Neural cell (in vitro differentiated cells): ENCODE measurements at regions not wholly inside any gene's neighbourhood (a gene's known extent, or its start where the extent isn't known, plus 50 kb on each side); places are given as distances from the start of the nearest gene placed in this dataset.
A peak's percentile ranks its signal among the peaks of the same experiment; 100 is the strongest.

Experiments used
- H2AFZ ChIP-seq: fragments of 200-600, 300-800 bp; sonication (generic), shearing (Covaris generic); 2 replicates; pipeline ENCODE4 v1.6.0; 2014; ENCODE audit warnings: low read depth, mild to moderate bottlenecking, antibody characterized with exemption, low read length, moderate library complexity
- H3F3A ChIP-seq: fragments of 200-600 bp; shearing (Covaris generic); 2 replicates; pipeline ENCODE4 v1.6.1; 2016; ENCODE audit warnings: mild to moderate bottlenecking, moderate library complexity, mixed read lengths, antibody characterized with exemption, low read length; ENCODE audit not compliant: insufficient read depth, poor library complexity, severe bottlenecking
- H3K27ac ChIP-seq: fragments of 200-600, 300-800 bp; sonication (generic), shearing (Covaris generic); 2 replicates; pipeline ENCODE4 v1.5.1; 2014; ENCODE audit warnings: mild to moderate bottlenecking, low read length, moderate library complexity
- H3K27me3 ChIP-seq: fragments of 300-800, 200-600 bp; sonication (generic), shearing (Covaris generic); 2 replicates; pipeline ENCODE4 v1.6.0; 2014; ENCODE audit warnings: mild to moderate bottlenecking, low read depth, low read length, moderate library complexity; ENCODE audit not compliant: insufficient read depth
- H3K36me3 ChIP-seq: fragments of 300-800, 200-600 bp; sonication (generic), shearing (Covaris generic); 2 replicates; pipeline ENCODE4 v1.5.1; 2014; ENCODE audit warnings: mild to moderate bottlenecking, antibody characterized with exemption, low read length, moderate library complexity; ENCODE audit not compliant: insufficient read depth
- H3K4me2 ChIP-seq: fragments of 300-800, 200-600 bp; sonication (generic), shearing (Covaris generic); 2 replicates; pipeline ENCODE4 v1.6.0; 2014; ENCODE audit warnings: mild to moderate bottlenecking, low read length
- H3K4me3 ChIP-seq: fragments of 300-800, 200-600 bp; sonication (generic), shearing (Covaris generic); 2 replicates; pipeline ENCODE4 v1.5.1; 2014; ENCODE audit warnings: mild to moderate bottlenecking, low read length, moderate library complexity
- H3K79me2 ChIP-seq: fragments of 200-600 bp; shearing (Covaris generic); replicated peaks from 2 replicates; pipeline ENCODE4 v1.6.0; 2014; ENCODE audit warnings: mild to moderate bottlenecking, low read length, moderate library complexity; ENCODE audit not compliant: insufficient read depth
- H3K9ac ChIP-seq: fragments of 300-800, 200-600 bp; sonication (generic), shearing (Covaris generic); 2 replicates; pipeline ENCODE4 v1.6.1; 2016; ENCODE audit warnings: mild to moderate bottlenecking, low read length, mixed read lengths
- H3K9me2 ChIP-seq: fragments of 200-600 bp; shearing (Covaris generic); 2 replicates; pipeline ENCODE4 v1.6.1; 2016; ENCODE audit warnings: mild to moderate bottlenecking, low read length, mixed read lengths; ENCODE audit not compliant: insufficient read depth
- H3K9me3 ChIP-seq: fragments of 200-600, 300-800 bp; sonication (generic), shearing (Covaris generic); 2 replicates; pipeline ENCODE4 v1.6.1; 2016; ENCODE audit warnings: mild to moderate bottlenecking, mixed run types, low read length, moderate library complexity, mixed read lengths
- H4K20me1 ChIP-seq: fragments of 200-600 bp; shearing (Covaris generic); 2 replicates; pipeline ENCODE4 v1.6.1; 2016; ENCODE audit warnings: mild to moderate bottlenecking, mixed run types; ENCODE audit not compliant: insufficient read depth
- EP300 ChIP-seq: fragments of 450-650 bp; conservative IDR thresholded peaks from 2 replicates; pipeline ENCODE4 v1.6.1; 2014; ENCODE audit warnings: antibody characterized with exemption, mild to moderate bottlenecking, moderate library complexity; ENCODE audit not compliant: poor library complexity, severe bottlenecking
- EZH2 ChIP-seq: fragments of 200-600, 300-800 bp; shearing (Covaris generic), sonication (generic); IDR thresholded peaks from 2 replicates; pipeline ENCODE4 v1.6.1; 2014; ENCODE audit warnings: antibody characterized with exemption, low read length, borderline replicate concordance, mild to moderate bottlenecking; ENCODE audit not compliant: insufficient read depth, poor library complexity, severe bottlenecking
- MXI1 ChIP-seq: fragments of 450-650 bp; conservative IDR thresholded peaks from 2 replicates; pipeline ENCODE4 v1.6.1; 2014; ENCODE audit warnings: antibody characterized with exemption, mild to moderate bottlenecking; ENCODE audit not compliant: poor library complexity, severe bottlenecking
- POLR2AphosphoS5 ChIP-seq: IDR thresholded peaks from 2 replicates; pipeline ENCODE4 v1.6.1; 2012
- RAD21 ChIP-seq: fragments of 450-650 bp; conservative IDR thresholded peaks from 2 replicates; pipeline ENCODE4 v1.6.1; 2014; ENCODE audit warnings: antibody characterized with exemption, mild to moderate bottlenecking, moderate library complexity
- SMC3 ChIP-seq: fragments of 450-650 bp; conservative IDR thresholded peaks from 2 replicates; pipeline ENCODE4 v1.6.1; 2014; ENCODE audit warnings: antibody characterized with exemption, mild to moderate bottlenecking, moderate library complexity; ENCODE audit not compliant: poor library complexity
- TAF1 ChIP-seq: IDR thresholded peaks from 2 replicates; pipeline ENCODE4 v1.6.1; 2012; ENCODE audit warnings: low read depth
- TF ChIP-seq, protein P1 (sequence below): fragments of 450-650 bp; IDR thresholded peaks from 2 replicates; pipeline ENCODE4 v1.5.1; 2014; ENCODE audit warnings: antibody characterized with exemption, mild to moderate bottlenecking, moderate library complexity; ENCODE audit not compliant: poor library complexity, severe bottlenecking
- TF ChIP-seq, protein P2 (sequence below): IDR thresholded peaks from 2 replicates; pipeline ENCODE4 v1.6.1; 2012; ENCODE audit warnings: borderline replicate concordance

DNA sequence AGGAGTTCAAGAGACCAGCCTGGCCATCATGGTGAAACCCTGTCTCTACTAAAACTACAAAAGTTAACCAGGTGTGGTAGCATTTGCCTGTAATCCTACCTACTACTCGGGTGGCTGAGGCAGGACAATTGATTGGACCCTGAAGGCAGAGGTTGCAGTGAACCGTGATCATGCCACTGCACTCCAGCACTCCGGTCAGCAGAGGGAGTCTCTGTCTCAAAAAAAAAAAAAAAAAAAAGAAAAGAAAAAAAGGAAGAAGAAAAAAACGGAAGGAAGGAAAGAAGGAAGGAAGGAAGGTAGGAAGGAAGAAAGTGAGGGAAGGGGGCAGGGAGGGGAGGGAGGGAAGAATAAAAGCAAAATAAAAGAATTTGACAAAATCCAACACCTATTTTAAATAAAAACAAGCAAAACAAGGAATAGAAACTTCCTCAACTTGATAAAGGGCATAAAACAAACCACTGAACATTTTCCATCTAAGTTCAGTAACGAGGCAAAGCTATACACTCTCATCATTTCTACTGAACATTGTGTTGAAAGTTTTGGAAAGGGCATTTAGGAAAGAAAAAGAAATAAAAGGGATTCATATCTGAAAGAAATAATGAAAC, 411.6 kb upstream of the SLITRK5 start:
- no peaks in the 10 kb centered on the region for H3K27me3 ChIP-seq
- no peaks in the 10 kb centered on the region for H3K9me2 ChIP-seq
- no peak overlapping the region for H3K27ac ChIP-seq
- no peaks in the 10 kb centered on the region for H3F3A ChIP-seq
- H3K79me2 ChIP-seq: no peaks in the 10 kb centered on the region
- H2AFZ ChIP-seq: no peak overlapping the region
- H4K20me1 ChIP-seq: no peaks in the 10 kb centered on the region
- H3K4me3 ChIP-seq: no peak overlapping the region
- H3K9me3 ChIP-seq: no peaks in the 10 kb centered on the region
- H3K36me3 ChIP-seq: no peaks in the 10 kb centered on the region
- TF ChIP-seq, protein P1, sequence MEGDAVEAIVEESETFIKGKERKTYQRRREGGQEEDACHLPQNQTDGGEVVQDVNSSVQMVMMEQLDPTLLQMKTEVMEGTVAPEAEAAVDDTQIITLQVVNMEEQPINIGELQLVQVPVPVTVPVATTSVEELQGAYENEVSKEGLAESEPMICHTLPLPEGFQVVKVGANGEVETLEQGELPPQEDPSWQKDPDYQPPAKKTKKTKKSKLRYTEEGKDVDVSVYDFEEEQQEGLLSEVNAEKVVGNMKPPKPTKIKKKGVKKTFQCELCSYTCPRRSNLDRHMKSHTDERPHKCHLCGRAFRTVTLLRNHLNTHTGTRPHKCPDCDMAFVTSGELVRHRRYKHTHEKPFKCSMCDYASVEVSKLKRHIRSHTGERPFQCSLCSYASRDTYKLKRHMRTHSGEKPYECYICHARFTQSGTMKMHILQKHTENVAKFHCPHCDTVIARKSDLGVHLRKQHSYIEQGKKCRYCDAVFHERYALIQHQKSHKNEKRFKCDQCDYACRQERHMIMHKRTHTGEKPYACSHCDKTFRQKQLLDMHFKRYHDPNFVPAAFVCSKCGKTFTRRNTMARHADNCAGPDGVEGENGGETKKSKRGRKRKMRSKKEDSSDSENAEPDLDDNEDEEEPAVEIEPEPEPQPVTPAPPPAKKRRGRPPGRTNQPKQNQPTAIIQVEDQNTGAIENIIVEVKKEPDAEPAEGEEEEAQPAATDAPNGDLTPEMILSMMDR: no peak
- no peak for TF ChIP-seq SMC3
- no peak for TF ChIP-seq MXI1
- no peak for TF ChIP-seq EZH2
- no peak for TF ChIP-seq TAF1
- TF ChIP-seq, protein P2, sequence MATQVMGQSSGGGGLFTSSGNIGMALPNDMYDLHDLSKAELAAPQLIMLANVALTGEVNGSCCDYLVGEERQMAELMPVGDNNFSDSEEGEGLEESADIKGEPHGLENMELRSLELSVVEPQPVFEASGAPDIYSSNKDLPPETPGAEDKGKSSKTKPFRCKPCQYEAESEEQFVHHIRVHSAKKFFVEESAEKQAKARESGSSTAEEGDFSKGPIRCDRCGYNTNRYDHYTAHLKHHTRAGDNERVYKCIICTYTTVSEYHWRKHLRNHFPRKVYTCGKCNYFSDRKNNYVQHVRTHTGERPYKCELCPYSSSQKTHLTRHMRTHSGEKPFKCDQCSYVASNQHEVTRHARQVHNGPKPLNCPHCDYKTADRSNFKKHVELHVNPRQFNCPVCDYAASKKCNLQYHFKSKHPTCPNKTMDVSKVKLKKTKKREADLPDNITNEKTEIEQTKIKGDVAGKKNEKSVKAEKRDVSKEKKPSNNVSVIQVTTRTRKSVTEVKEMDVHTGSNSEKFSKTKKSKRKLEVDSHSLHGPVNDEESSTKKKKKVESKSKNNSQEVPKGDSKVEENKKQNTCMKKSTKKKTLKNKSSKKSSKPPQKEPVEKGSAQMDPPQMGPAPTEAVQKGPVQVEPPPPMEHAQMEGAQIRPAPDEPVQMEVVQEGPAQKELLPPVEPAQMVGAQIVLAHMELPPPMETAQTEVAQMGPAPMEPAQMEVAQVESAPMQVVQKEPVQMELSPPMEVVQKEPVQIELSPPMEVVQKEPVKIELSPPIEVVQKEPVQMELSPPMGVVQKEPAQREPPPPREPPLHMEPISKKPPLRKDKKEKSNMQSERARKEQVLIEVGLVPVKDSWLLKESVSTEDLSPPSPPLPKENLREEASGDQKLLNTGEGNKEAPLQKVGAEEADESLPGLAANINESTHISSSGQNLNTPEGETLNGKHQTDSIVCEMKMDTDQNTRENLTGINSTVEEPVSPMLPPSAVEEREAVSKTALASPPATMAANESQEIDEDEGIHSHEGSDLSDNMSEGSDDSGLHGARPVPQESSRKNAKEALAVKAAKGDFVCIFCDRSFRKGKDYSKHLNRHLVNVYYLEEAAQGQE: no peak
- no peak for TF ChIP-seq EP300
- no peak for TF ChIP-seq POLR2AphosphoS5
- TF ChIP-seq RAD21: no peak
- no peak overlapping the region for H3K4me2 ChIP-seq
- no peak overlapping the region for H3K9ac ChIP-seq

DNA sequence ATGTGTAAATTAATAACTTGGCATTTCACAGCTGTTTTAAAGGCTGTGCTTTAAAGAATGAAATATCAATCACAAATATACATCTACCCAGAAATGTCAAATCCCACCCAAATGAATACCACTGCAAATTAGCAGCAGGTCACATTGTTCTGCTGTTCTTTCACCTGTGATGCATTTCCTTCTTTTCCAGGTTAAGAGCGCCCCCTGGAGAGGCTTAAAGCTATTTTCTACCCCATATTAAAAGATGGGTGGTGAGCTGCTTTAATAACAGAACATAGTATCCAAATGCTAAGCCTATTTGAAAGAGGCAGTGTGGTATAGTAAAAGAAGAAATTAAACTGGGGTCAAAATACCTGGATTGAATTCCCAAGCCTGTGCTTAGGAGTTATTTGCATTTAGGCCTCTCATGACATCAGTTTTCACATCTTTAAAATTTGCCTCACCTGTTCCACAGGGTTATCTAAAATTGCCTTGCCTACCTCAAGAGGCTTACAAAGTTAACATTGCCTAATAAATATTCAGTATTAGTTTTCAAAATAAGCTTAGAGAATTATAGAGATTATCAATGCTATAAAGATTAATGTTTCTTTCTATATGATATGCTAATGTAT, 396.9 kb upstream of the SLITRK5 start:
- no peaks in the 10 kb centered on the region for H3K36me3 ChIP-seq
- H3K27ac ChIP-seq: no peak overlapping the region
- no peak overlapping the region for H3K4me2 ChIP-seq
- H3K9me2 ChIP-seq: no peaks in the 10 kb centered on the region
- H3K27me3 ChIP-seq: no peaks in the 10 kb centered on the region
- no peaks in the 10 kb centered on the region for H3K9me3 ChIP-seq
- H3F3A ChIP-seq: no peaks in the 10 kb centered on the region
- H3K4me3 ChIP-seq: no peak overlapping the region
- H2AFZ ChIP-seq: no peak overlapping the region
- no peaks in the 10 kb centered on the region for H4K20me1 ChIP-seq
- no peak overlapping the region for H3K9ac ChIP-seq
- no peaks in the 10 kb centered on the region for H3K79me2 ChIP-seq
- TF ChIP-seq MXI1 (no peak), EZH2 (no peak), RAD21 (peak; percentile 81), SMC3 (peak; percentile 85), POLR2AphosphoS5 (no peak), EP300 (no peak), TAF1 (no peak)
- TF ChIP-seq, protein P1: peak; percentile 78
- TF ChIP-seq, protein P2: no peak
